HG02798 (cell line): ENCODE measurements at regions not wholly inside any gene's neighbourhood (a gene's known extent, or its start where the extent isn't known, plus 50 kb on each side); places are given as distances from the start of the nearest gene placed in this dataset.
"Not testable (repeated sequence)": the region's sequence is repeated elsewhere in the genome, so short reads cannot be mapped to it uniquely, and the experiment has no call there.

Experiments
- ATAC-seq: cut with Tn5 transposase; IDR thresholded peaks from one replicate; pipeline ENCODE4 v1.9.1; 2021; ENCODE audit warnings: mild to moderate bottlenecking; ENCODE audit not compliant: unreplicated experiment, poor library complexity

DNA sequence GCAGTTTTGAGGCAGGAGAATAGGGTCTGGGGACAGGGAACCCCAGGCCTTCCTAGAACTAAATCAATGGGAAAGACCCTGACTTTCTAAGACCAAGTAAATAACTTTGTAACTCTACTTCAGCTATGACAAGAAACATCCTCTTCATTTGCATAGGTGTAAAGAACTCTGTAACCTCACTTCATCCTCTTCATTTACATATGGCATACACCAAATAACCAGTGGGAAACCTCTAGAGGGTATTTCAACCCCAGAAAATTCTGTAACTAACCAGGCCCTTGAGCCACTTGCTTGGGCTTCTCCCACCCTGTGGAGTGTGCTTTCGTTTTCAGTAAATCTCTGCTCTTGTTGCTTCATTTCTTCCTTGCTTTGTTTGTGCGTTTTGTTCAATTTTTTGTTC is 495.6 kb downstream of the SIPA1L2 start:
- no peak for ATAC-seq

DNA sequence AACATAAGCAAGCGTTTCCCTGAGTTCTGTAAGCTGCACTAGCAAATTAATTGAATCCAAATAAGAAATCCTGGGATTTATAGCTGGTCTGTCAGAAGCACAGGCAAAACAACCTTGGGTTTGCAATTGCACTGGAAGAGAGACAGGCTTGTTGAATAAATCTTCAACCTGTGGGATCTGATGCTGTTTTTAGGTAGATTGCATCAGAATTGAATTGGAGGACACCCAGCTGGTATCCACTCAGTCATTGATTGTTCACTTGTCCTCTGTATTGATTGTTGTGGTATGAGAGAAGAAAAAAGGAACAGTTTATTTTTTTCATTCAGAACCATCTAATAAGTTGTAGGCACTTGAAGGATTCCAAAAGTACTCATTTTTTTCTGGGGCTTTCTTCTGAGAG is 497.4 kb downstream of the SIPA1L2 start:
- ATAC-seq = no peak

DNA sequence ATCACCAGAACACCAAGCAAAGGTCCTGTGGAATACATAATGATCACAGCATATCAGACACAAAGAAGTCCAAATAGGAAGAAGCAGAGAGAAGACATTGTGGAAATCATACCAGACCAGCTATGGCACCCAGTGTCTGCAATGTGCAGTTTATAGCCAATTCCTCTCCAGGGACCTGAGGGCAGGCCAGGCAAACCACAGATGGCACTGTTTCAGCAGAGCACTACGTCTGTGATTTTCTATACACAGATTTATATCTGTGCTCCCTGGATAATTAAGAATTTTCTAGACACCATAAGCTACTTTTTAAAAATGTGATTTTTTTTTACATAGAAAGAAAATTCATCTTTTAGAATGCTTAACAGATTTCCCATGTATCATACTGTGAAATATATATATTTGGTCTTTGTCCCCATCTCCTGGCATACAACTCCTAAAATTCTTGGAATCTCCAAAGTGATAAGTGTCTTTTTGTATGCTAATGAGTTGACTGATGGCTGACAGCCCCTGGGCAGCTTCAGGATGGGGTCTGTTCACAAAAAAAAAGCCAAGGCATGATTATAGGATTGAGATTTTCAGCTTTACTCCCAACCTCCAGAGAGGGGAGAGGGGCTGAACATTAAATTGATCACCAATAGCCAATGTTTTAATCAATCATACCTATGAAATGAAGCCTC is 498.1 kb downstream of the SIPA1L2 start:
- ATAC-seq = no peak

GRCh38 chr1:232130815-232131480 is 499.0 kb downstream of the SIPA1L2 start:
- ATAC-seq = no peak

- no peak for ATAC-seq
These were observed 500.6 kb downstream of the DISC1 start for GRCh38 chr1:232127190-232127589.

DNA sequence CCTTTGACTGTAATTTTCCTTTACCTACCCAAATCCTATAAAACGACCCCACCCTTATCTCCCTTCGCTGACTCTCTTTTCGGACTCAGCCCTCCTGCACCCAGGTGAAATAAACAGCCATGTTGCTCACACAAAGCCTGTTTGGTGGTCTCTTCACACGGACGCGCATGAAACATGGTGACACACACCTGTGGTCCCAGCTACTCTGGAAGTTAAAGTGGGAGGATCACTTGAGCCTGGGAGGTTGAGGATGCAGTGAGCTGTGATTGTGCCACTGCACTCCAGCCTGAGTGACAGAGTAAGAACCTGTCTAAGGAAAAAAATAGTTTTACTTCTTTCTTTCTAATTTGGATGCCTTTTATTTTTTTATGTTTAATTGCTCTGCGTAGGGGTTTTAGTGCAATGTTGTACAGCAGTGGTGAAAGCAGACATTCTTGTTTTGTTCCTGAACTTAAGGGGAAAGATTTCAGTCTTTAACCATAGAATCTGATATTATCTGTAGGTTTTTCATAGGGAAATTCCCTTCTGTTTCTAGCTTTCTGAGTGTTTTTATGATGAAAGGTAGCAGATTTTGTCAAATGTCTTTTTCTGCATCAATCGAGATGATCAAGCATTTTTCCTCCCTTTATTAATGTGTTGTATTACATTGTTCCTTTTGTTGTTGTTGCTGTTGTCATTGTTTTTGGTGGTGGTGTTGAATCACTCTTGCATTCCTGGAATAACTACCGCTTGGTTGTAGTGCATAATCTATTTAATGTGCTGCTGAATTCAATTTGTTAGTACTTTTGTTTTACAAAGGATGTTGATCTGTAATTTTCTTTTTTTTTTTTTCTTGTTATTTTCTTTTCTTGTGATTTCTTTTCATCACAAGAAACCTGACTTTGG is 497.4 kb downstream of the DISC1 start:
- no peak for ATAC-seq

DNA sequence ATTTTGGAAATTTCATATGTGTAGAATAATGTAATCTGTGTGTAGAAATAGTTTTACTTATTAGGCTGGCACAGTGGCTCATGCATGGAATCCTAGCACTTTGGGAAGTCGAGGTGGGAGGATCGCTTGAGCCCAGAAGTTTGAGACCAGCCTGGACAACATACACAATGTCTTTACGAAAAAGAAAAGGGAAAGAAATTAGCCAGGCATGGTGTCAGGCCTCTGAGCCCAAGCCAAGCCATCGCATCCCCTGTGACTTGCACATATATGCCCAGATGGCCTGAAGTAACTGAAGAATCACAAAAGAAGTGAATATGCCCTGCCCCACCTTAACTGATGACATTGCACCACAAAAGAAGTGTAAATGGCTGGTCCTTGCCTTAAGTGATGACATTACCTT is 491.3 kb downstream of the DISC1 start:
- not testable (repeated sequence) for ATAC-seq

DNA sequence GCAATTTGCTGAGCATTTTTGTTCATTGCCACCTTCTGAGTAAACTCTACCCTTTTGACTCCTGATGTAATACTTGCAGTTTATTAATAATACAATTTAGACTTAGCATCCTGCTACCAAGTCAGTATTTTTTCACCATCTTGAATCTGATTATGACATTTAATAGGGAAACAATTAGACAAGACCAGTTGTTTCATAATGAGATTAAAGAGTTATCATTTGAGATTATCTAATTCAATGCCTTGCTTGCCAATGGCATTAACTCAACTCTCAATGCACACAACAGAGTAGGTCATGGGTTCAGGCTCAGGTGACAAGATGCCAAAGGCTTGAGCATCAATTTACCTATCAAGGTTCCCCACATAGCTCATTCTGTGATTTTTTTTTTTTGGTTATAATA is 488.4 kb downstream of the DISC1 start:
- ATAC-seq = no peak

- no peak for ATAC-seq
These were observed 485.5 kb downstream of the DISC1 start for GRCh38 chr1:232112076-232112475.

DNA sequence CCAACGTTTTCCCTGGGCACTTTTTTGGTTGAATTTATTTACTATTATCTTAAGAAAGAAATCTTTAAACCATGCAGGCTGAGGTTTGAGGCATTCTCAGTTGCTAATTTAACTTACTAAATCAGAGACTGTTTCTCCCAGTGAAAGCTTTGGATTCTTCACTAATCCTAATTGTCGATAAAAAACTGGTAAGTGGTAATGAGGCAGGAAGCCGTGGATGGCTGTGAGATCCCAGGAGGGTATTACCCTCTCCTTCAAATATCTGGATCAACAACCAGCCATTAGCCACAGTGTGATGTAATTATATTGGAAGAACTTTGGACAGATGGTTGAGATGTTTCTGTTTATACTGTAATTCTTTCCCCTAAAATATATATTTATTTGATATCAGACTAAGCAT is 485.0 kb downstream of the DISC1 start:
- no peak for ATAC-seq

GRCh38 chr1:232110281-232111090 is 483.9 kb downstream of the DISC1 start:
- ATAC-seq = no peak

DNA sequence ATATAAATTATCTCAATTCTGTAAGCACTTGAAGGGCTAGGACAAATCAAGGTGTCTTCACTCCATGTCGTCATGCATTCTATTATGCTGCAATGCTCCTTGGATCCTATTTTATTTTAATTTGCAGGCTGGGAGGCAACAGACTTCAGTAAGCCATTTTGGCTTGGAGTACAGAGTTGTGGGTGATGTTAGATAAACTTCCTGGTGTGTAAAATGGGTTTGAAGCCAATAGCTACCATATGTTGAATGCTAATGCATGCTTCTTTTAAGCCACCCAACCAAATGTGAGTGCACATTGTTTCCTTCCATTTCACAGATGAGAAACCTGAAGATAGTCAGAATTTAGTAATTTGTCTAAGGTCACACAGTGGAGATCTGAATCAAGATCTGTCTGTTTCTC is 482.8 kb downstream of the DISC1 start:
- no peak for ATAC-seq

- ATAC-seq = no peak
These were observed 482.0 kb downstream of the DISC1 start for GRCh38 chr1:232108598-232108997.

DNA sequence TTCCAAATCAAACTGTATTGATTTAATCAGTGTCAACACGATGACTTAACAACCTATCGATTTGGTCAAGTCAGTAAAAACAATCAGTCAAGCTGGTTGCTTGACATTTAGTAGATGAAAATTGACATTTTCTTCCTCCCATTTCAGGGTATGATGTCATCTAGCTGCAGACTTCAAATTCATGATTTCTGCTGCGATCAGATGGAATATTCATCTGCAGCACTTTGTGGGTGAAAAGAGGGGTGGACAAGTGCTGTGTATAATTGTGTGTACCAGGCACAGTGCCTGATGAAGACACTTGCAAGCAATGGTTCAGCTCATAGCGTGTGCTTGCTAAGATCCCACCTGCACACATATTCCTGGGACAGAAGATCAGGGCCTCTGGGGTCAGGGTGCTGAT is 479.8 kb downstream of the DISC1 start:
- ATAC-seq = no peak

GRCh38 chr1:232105561-232105960 is 479.0 kb downstream of the DISC1 start:
- ATAC-seq = no peak

- ATAC-seq = no peak
These were observed 474.6 kb downstream of the DISC1 start for GRCh38 chr1:232101231-232101630.

DNA sequence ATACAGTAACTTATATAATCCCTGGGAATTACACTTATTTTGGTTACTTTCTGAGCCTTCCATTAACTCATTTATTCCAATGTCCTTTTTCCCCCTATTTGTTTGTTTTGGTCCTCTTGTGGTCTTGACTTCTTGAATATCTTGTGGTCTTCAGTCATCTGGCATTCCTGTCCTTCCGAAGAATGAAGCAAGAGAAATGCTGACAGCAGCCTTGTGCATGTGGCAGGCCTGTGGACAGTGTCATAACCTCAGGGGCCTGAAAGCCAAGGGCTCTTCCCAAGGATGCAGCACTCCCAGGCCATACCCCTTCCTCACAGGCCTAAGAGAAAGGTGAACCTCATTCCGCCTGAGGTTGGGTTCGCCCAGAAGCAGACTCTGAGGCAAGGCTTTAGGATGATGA is 470.2 kb downstream of the DISC1 start:
- ATAC-seq = no peak
